SH-SY5Y (cell line): ENCODE measurements at regions not wholly inside any gene's neighbourhood (a gene's known extent, or its start where the extent isn't known, plus 50 kb on each side); places are given as distances from the start of the nearest gene placed in this dataset.

Experiments
- GATA2 ChIP-seq: IDR thresholded peaks from 2 replicates; pipeline ENCODE4 v1.6.1; 2011; ENCODE audit warnings: mild to moderate bottlenecking, low read depth, low read length
- GATA3 ChIP-seq: IDR thresholded peaks from 2 replicates; pipeline ENCODE4 v1.6.1; 2011; ENCODE audit warnings: low read depth, mild to moderate bottlenecking, low read length, moderate library complexity

DNA sequence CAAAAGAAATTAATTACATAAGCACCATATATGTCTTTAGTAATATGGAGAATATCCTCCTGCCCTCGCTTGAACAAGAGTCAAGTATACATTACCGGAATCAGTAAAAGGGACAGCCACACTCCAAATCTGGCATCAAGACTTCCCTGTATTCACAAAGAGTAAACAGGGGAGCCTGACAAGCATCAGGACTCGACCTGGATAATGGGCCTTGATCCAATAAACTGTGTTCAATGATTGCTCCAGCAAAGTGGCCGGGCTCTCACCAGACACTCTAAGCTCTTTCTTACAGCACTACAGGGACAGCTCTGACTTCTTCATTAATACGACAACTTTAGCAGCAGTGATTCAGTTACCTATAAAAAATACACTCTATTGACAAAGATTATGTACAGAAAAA is 307.9 kb upstream of the POU3F2 start:
- no peak for TF ChIP-seq GATA3

DNA sequence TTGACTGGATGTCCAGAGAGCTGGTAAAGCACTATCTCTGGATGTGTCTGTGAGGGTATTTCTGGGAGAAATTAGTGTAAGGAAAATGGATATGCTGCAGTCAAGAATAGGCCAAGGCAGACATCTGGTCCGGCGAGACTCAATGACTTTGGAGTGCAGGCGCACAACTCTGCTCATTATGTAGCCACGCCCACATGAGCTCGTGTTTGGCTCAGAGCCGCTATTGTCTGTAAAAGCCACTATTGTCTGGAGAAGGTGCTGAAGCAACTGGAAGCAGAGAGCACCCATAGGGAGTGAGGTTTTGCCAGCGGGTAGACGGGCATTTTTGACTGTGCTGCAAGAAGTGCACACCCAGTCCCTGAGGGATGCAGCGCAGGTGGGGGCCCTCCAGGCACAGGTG is 305.0 kb upstream of the POU3F2 start:
- TF ChIP-seq GATA3 (no peak), GATA2 (no peak)

DNA sequence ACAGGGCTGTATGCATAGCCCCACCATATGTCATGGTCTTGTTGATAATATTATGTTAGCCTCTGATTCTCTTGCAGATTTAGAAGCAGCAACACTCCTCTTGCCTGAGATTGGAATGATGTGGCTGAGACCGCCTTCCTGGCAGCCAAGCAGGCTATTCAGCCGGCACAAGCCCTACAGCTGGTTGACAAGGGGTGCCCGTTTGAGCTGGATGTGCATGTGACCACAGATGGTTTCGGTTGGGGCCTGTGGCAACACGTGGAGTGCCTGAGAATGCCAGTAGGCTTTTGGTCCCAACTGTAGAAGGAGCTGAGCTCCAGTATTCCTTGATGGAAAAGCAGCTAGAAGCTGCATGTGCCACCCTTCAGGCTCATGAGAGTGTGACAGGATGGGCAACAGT is 303.6 kb upstream of the POU3F2 start:
- TF ChIP-seq GATA2 = no peak
- TF ChIP-seq GATA3 = no peak

DNA sequence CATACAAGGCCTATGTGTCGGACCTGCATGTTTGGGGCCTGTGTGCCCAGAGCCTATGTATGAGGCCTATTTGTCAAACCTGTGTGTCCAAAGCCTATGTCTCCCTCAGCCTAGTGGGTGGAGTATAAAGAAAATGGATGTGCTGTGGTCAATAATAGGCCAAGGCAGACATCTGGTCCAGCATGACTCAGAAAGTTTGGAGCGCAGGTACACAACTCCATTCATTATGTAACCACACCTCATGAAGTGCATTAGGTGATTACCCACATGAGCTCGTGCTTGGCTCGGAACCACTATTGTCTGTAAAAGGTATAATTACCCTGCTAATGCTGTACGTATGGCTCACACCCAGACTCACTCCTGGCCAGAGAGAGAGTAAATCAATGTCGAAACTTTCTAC is 302.4 kb upstream of the POU3F2 start:
- TF ChIP-seq GATA3 (no peak), GATA2 (no peak)

DNA sequence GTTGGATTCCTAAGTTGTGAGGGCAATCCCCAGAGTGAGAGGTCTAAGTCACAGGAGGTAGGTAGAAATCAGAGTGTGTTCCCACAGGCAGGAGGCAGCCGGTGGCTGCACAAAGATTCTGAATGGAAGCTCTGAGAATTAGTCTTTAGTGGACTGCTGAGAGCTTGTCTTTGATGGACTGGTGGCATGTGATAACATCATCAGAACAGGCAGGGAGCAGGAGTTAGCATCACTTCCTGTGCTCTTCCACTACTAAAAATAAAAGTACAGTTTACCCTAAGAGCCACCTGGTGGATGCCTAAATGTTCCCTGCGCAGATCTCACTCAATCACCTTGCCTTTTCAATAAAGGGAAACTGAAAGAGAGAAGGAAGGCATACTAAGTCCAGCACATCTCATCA is 294.6 kb upstream of the POU3F2 start:
- TF ChIP-seq GATA3 (no peak), GATA2 (no peak)

DNA sequence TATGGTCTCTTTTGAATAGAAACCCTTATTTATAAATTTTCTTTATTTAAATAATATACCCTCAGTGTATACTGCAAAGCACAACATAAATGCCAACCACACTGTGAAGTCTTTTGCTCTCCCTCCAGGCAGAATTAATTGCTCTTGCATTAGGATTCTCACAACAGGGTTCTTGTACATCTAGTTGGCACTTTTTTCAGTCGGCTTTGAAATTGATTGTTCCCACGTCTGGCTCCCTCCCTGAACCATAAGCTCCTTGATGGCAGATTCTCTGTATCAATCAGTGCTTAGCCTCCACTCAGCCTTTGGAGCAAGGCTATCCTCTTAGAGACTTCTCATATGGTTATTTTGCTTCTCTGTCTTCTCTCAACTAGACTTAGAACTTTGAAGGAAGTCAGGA is 288.0 kb upstream of the POU3F2 start:
- TF ChIP-seq GATA3 (no peak), GATA2 (no peak)

DNA sequence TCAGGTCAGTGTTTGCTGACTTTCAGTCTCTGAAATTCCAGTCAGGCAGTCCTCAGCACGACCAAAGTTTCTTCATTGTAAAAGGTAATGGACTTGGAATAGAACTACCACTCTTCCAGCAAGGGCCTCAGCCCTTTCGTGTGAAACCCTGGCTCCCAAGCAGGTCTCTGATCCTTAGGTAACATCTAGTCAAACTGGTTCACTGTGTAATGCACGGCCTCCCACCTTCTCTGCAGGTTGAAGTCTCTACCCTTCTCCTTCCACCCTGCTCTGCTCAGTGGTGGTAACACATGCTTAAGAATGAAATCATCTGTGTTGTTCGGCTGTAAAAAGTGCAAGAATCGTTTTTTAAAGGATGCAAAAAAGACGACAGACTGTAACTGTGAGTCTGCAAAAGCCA is 287.2 kb upstream of the POU3F2 start:
- TF ChIP-seq GATA2 (no peak), GATA3 (no peak)

DNA sequence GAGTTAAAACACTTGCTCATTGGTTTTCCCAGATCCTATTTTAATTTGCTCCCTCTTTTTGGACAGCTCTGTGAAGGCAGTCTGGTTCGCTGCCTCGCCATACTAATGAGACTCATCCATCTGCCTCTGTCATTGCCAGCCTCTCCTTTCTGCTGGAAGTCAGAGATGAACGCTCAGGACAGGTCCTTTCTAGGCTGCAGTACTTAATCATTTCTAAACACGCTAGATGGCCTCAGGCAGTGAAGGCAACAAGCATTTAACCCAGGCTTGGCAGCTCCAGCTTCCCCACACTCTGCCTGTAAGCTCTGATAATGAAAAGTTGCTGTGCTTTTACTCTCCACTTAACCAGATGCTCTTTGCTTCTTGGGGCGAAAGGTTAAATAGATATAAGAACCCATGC is 286.7 kb upstream of the POU3F2 start:
- no peak for TF ChIP-seq GATA3
- peak; percentile 56 for TF ChIP-seq GATA2

DNA sequence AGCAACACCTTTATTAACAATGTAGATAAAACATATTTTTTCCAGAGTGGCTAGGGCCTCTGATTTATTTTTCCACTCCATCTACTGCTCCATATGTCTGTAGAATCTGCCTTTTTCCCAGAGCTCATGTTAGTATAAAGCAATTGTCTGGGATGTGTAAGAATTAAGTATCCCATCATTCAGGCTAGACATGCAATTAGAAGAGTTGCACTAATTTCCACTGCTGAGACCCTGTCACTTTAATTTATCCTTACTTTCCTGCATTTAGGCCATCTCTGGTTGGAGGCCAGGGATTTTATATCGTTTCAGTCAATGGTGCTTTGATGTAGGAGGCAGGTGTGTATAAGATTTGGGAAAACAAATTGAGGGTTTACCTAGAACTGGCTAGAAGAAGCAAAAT is 286.1 kb upstream of the POU3F2 start:
- no peak for TF ChIP-seq GATA2
- TF ChIP-seq GATA3 = no peak

DNA sequence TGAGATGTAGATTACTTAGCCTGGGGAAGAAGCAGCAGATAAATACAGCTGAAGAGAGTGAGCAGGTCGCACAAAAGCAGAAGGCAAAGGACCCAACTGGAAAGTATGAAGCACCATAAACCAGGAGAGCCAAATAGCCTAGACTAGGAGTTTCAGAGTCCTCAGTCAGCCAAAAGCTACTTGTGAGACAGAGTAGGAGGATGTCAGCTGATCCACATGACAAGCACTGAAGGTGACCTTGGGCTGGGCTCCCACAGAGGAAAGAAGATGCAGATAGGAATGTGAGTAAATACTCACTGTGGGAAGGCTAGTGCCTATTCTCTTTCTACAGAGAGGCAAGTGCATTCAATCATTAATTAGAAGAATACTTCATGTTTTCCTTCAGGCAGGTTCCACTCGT is 274.0 kb upstream of the POU3F2 start:
- TF ChIP-seq GATA3 (no peak), GATA2 (no peak)

DNA sequence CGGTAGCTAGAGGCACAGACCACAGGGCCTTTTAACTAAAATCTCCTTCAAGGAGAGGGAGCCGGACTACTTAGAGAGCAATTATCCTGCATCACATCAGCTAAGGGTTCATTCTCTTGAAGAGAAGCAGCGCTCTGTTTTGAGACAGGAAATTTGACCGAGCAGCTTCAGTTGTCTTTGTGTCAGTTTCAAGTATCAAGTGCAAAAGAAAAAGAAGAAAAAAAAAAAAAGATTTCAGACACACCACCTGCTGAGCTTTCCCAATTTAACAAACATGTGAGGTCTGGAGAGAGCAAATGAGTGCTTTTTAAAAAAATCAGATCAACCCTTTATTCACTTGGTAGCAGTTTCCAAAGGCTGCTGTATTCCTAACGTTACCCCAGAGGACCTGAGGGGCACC is 273.5 kb upstream of the POU3F2 start:
- TF ChIP-seq GATA2 (no peak), GATA3 (no peak)

DNA sequence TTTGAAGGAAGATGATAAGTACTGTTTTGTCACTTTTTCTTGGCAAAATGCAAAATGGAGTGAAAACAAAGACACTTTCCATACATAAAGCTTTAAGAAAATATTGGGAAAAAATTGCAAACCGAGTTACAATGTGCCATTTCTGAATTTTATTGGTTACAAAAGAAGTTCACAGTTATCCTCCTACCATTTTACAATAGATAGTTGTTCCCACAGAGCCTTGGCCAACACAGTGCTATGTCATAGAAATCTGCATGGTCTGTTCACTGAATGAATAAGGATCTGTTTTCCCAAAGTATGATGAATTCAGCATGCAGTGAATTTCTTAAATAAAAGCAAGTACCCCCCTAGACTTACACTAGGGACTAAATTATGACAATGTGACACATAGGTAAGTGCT is 268.2 kb upstream of the POU3F2 start:
- TF ChIP-seq GATA3 = no peak
- no peak for TF ChIP-seq GATA2

DNA sequence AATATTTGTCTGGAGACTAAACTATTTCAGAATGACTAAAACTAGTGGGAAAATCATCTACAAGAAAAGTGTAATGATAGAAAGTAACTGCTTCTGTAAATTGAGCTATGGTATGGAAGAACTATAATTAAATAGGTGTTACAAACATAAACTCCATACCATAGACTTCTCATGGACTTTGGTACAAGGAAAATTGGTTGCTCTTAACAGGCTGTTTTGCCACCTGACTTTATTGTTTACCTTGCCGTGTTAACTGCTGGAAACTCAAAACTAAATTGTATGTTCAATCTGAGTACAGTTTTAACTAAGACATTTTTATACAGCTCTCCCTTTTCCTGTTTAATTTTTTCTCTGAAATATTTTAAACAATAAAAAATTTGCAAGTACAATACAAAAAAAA is 261.8 kb upstream of the POU3F2 start:
- TF ChIP-seq GATA3 (no peak), GATA2 (no peak)

DNA sequence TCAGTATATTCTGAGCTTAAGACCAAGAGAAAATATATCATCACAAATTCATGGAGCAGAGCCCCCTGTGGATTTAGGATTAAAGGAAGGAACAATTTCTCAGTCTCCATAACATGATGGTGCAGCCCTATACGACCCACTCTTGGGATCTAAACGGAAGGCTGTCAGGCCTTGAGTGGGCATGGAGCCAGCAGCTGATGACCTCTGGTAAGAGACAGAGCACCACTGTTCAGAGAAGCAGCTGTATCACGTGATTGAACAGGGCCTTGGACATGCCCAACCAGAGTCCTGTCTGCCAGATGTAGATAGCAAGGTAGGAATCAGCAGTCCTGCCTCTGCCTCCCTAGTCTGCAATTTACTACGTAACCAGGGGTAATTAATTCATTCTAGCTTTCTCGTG is 259.4 kb upstream of the POU3F2 start:
- TF ChIP-seq GATA2 (0 out of 2 replicates have a peak, but pooled peaks have one; percentile 23), GATA3 (no peak)

DNA sequence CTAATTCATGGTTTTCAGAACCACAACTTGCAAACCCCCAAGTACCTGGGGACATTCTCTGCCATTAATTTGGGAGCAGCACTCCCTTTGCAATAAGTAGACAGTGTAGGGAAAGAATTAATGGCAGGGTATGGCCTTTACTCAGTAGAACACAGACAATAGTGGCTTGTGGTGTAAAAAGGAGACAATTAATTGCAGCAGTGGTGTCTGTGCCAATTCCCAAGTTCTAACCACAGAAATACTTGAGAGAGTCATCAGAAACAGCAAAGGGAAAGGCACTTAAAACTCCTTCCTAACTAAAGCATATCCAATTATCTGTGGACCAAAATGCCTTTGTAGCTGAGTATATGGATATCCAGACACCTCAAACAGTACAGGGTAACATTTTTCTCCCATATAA is 257.6 kb upstream of the POU3F2 start:
- no peak for TF ChIP-seq GATA3
- no peak for TF ChIP-seq GATA2

DNA sequence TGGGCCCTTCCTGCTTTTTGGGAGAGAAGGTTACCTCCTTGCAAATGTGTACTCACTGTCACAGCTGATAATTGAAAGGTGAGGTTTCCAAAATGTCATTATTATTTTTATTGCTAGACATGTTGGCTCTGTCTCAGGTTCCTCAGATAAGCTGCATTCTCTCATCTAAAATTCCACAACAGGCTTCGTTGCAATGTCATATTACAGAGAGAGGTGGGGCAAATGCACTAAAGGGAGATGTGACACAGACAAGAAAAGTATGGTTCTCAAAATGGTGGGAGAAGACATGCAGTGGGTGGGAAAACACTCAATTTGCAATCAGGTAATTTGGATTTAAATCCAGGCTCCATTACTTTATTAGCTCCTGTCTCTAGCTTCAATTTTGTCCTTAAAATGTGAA is 256.4 kb upstream of the POU3F2 start:
- TF ChIP-seq GATA3 = no peak
- no peak for TF ChIP-seq GATA2

DNA sequence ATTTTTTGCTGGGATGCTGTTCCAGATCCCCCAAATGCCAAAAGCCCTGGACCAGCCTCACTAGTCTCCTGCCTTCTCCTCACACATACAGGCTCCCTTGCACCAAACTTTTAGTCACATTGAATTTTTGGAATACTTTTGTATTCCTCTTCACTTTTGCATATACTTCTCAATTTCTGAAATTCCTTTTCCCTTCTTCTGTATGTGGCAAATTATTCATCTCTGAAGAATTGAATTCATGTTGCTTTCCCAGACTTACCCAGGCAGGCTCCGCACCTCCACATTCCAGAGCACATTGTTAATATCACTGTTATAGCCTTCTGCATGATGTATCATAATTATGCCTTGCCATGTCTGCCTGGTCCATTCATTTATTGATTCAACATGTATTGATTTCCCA is 255.3 kb upstream of the POU3F2 start:
- no peak for TF ChIP-seq GATA2
- no peak for TF ChIP-seq GATA3

DNA sequence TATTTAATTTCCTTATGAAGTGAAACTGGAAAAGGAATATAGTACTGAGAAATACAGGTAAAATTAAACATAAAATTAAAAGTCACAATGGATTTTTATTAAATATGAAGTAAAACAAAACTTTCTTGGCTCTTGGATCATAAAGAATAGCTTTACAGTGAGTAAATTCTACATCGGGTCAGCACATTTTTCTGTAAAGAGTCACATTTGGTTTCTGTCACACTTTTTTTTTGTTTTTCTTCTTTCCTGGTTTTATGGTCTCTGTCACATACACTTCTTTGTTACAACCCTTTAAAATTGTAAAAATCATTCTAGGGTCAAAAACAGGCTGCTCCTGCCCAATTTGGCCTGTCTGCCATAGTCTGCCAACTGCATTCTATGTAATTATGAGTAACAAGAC is 254.4 kb upstream of the POU3F2 start:
- TF ChIP-seq GATA3 (no peak), GATA2 (no peak)
